CD4-positive, CD25-positive, alpha-beta regulatory T cell (primary cell): ENCODE measurements at regions not wholly inside any gene's neighbourhood (a gene's known extent, or its start where the extent isn't known, plus 50 kb on each side); places are given as distances from the start of the nearest gene placed in this dataset.

Source experiments
- ATAC-seq, 2 donors: fragments of 150-1000 bp; cut with Tn5 transposase; one replicate each; pipeline ENCODE4 v1.10.0; 2021; ENCODE audit warnings: low read depth in 2 of 2, moderate number of reproducible peaks in 2 of 2, moderate library complexity in 1 of 2
- DNase-seq, 3 donors: peaks; one replicate each; pipeline versions ENCODE4 v3.0.0 to v3.0.0-alpha.2; 2012 to 2022; ENCODE audit warnings: mixed read lengths in 1 of 3
- H3K27ac ChIP-seq: one replicate; pipeline ENCODE4 v1.7.0; 2013; ENCODE audit warnings: mild to moderate bottlenecking, low read length; ENCODE audit not compliant: insufficient read depth, poor library complexity, severe bottlenecking
- H3K27me3 ChIP-seq: one replicate; pipeline ENCODE4 v1.7.0; 2013; ENCODE audit warnings: low read length; ENCODE audit not compliant: control insufficient read depth, insufficient read depth
- H3K36me3 ChIP-seq: one replicate; pipeline ENCODE4 v1.7.0; 2013; ENCODE audit warnings: mild to moderate bottlenecking, low read length, moderate library complexity; ENCODE audit not compliant: control insufficient read depth, insufficient read depth
- H3K4me1 ChIP-seq: 2 replicates; pipeline ENCODE4 v1.7.0; 2013; ENCODE audit warnings: mild to moderate bottlenecking, low read length; ENCODE audit not compliant: insufficient read depth, control insufficient read depth, poor library complexity, severe bottlenecking
- H3K4me3 ChIP-seq: one replicate; pipeline ENCODE4 v1.7.0; 2013; ENCODE audit warnings: low read depth, mild to moderate bottlenecking, low read length, moderate library complexity
- H3K9me3 ChIP-seq, 2 experiments: 1 replicate in 1 of 2; 2 replicates in 1 of 2; pipeline ENCODE4 v1.7.0; 2013; ENCODE audit warnings: low read length in 2 of 2, mild to moderate bottlenecking in 1 of 2, moderate library complexity in 1 of 2; ENCODE audit not compliant: control insufficient read depth in 2 of 2
- H3K27ac Mint-ChIP-seq, 3 donors: one replicate each; pipeline ENCODE4 v1.8.0; 2020 to 2022; ENCODE audit warnings: mild to moderate bottlenecking in 3 of 3, mixed read lengths in 3 of 3, moderate library complexity in 2 of 3
- H3K27me3 Mint-ChIP-seq: one replicate; pipeline ENCODE4 v1.8.0; 2022; ENCODE audit warnings: mild to moderate bottlenecking, mixed read lengths
- H3K36me3 Mint-ChIP-seq: one replicate; pipeline ENCODE4 v1.8.0; 2020; ENCODE audit warnings: mixed read lengths
- H3K4me1 Mint-ChIP-seq, 4 donors: one replicate each; pipeline ENCODE4 v1.8.0; 2020 to 2022; ENCODE audit warnings: mixed read lengths in 4 of 4, mild to moderate bottlenecking in 1 of 4
- H3K4me3 Mint-ChIP-seq, 4 donors: one replicate each; pipeline ENCODE4 v1.8.0; 2020 to 2022; ENCODE audit warnings: mild to moderate bottlenecking in 4 of 4, mixed read lengths in 4 of 4, moderate library complexity in 3 of 4
- H3K9me3 Mint-ChIP-seq, 7 donors: one replicate each; pipeline ENCODE4 v1.8.0; 2020 to 2022; ENCODE audit warnings: mixed read lengths in 7 of 7, mild to moderate bottlenecking in 3 of 7, moderate library complexity in 2 of 7

DNA sequence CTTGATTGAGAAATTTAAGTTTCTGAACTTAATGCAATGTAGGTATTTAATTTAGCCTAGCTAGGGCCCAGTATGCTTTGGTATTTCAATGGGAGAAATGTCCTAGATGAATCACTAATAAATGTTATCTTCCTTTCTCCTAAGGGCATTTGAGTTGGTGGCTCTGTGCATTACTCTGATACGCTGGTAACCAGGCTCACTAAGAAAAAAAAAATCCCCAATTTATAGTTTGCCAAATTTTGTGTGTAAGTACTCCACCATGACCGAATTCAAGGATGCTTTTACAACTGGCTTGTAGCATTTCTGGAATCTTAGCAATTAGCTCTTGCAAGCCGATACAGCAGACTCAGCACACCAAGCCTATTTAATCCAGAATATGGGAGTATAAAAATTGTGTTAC is 94.6 kb upstream of the LPP start:
- no peaks in the 10 kb centered on the region for H3K36me3 Mint-ChIP-seq
- H3K27me3 ChIP-seq: no peaks in the 10 kb centered on the region
- no peak overlapping the region for H3K27ac ChIP-seq
- DNase-seq (no peak), ATAC-seq (no peak)
- H3K27me3 Mint-ChIP-seq: no peaks in the 10 kb centered on the region
- H3K27ac Mint-ChIP-seq: peak overlapping the region in 2 of 3 donors; percentile 1 to 5
- no peaks in the 10 kb centered on the region for H3K9me3 ChIP-seq
- no peak overlapping the region for H3K4me3 Mint-ChIP-seq
- no peak overlapping the region for H3K4me3 ChIP-seq
- peaks cover 14% of the 10 kb centered on the region for H3K4me1 ChIP-seq
- no peaks in the 10 kb centered on the region for H3K36me3 ChIP-seq
- peaks cover 9 to 21% (median 14%) of the 10 kb centered on the region in 4 donors for H3K4me1 Mint-ChIP-seq
- H3K9me3 Mint-ChIP-seq: no peaks in the 10 kb centered on the region

DNA sequence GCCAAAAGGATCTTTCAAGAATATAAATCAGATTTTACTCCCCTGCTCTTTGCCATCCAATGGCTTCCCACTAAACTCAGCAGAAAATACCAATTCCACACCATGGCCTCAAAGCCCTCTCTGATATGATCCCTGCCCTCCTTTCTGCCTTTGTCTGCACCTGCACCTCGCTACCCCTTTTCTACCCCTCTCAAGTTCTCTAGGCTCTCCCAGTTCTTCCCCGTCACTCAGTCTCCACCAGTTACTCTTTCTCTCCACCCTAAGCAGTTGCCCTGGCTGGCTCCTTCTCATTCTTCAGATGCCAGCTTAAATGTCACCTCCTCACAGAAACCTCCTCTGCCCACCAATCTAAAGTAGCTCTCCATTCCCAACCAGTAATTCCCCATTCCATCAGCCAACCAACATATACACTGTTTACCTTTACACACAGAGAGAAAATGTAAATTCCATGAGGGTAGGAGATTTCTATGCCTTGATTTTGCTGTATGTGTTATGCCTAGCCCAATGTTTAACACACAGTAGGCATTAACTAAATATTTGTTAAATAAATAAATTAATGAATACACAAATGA is 93.6 kb upstream of the LPP start:
- no peak overlapping the region for H3K4me3 ChIP-seq
- no peaks in the 10 kb centered on the region for H3K9me3 Mint-ChIP-seq

DNA sequence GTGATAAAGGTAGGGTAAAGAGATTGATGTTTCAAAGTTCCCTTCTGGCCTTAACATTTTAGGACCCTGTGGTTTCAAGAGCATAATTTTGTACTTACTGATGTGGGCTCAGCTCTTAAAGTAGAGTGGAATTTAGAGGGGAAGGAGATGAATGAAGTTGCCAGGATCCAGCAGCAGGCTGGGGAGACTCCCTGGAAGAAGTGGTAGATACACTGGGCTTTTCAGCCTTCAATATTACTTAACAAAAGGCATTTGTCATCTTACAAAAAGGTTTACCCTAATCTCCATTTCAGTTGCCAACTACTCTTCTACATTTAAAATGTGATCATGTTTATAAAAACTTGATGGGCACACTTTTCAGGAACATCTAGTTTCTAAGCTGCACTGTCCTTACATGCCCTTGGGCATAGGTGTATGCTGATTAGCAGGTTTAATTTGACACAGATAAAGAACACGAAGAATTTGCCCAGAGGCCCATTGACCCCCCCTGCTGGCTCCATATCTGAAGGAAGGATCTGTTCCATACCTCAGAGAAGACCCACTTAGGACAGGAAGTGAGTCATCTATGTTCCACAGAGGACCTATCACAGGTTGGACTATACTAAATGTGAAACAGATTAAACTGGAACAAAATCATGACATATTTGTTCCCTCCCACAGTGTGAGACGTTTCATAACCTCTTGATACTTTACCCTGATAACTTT is 93.0 kb upstream of the LPP start:
- peaks cover 15 to 21% (median 16%) of the 10 kb centered on the region in 4 donors for H3K4me1 Mint-ChIP-seq
- no peaks in the 10 kb centered on the region for H3K27me3 Mint-ChIP-seq
- peaks cover 14% of the 10 kb centered on the region for H3K4me1 ChIP-seq
- no peaks in the 10 kb centered on the region for H3K9me3 Mint-ChIP-seq
- no peaks in the 10 kb centered on the region for H3K36me3 Mint-ChIP-seq
- DNase-seq (peak; percentile 21 to 79 (median 49)), ATAC-seq (peak; percentile 73 to 81)
- H3K27ac Mint-ChIP-seq: peak overlapping the region in 2 of 3 donors; percentile 72 to 81
- peak overlapping the region; percentile 14 for H3K4me3 ChIP-seq
- no peaks in the 10 kb centered on the region for H3K36me3 ChIP-seq
- no peaks in the 10 kb centered on the region for H3K27me3 ChIP-seq
- H3K4me3 Mint-ChIP-seq: no peak overlapping the region
- no peaks in the 10 kb centered on the region for H3K9me3 ChIP-seq
- H3K27ac ChIP-seq: no peak overlapping the region

More for the DNA sequence above, 93.6 kb upstream of the LPP start:
- Mint-ChIP-seq H3K27me3 (no peaks in the 10 kb centered on the region), H3K36me3 (no peaks in the 10 kb centered on the region), H3K4me3 (no peak overlapping the region), H3K4me1 (peaks cover 15 to 21% (median 16%) of the 10 kb centered on the region in 4 donors), H3K27ac (peak overlapping the region in 2 of 3 donors; percentile 66 to 72)
- H3K36me3 ChIP-seq: no peaks in the 10 kb centered on the region
- H3K4me1 ChIP-seq: peaks cover 14% of the 10 kb centered on the region
- ATAC-seq (no peak), DNase-seq (no peak)
- no peaks in the 10 kb centered on the region for H3K9me3 ChIP-seq
- no peaks in the 10 kb centered on the region for H3K27me3 ChIP-seq
- no peak overlapping the region for H3K27ac ChIP-seq

DNA sequence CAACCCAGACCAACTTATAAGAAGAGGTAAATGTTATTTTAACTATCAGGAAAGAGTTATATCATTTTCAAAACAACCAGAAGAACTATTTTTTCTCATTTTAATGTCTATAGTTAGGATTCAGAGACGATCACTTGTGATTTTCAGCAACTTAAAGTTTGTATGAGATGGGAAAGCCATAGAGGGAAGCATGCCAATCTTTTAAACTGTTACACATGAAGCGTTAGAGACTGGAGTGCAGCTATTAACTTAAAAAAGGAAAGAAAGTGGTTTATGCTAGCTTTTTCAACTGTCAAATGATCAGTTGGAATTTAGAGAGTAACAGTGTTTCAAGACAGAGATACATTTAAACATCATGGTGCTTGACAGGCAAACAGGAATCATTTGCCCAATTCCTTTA is 91.7 kb upstream of the LPP start:
- no peak for ATAC-seq

DNA sequence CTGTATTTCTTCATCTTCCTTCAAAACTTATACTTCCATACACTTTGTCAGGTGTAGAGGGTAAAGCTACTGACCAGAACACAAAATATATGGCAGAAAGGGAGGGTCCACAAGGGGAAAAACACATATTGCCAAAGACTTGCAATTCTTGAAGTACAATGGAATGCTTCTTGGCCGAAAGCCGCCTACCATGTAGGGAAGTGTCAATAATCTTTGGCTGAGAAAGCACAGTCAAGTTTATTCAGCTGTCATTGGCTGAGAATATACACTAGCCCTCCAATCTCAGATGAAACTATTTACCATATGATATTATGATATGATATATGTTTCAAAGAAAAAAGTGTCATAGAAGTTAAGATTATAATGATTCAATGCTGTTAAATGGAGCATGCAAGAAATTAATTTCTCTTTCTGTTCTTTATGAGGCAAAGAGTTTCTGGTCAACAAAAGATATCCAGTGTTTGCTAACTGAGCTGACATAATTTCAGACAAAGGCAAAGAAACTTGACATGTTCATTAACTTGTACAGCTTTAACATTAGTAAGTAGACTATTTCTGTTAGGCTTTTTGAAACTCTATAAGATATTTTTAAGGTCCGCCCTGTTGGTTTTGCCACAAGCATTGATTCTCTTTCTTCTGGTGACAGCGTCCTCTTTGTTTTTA is 89.0 kb upstream of the LPP start:
- H3K4me3 ChIP-seq: no peak overlapping the region
- ATAC-seq (no peak), DNase-seq (no peak)
- no peaks in the 10 kb centered on the region for H3K9me3 ChIP-seq
- H3K4me1 ChIP-seq: peaks cover 14% of the 10 kb centered on the region
- H3K27ac Mint-ChIP-seq: peak overlapping the region in 1 of 3 donors; percentile 68
- no peaks in the 10 kb centered on the region for H3K36me3 ChIP-seq
- H3K27me3 ChIP-seq: no peaks in the 10 kb centered on the region
- no peaks in the 10 kb centered on the region for H3K9me3 Mint-ChIP-seq
- H3K27me3 Mint-ChIP-seq: no peaks in the 10 kb centered on the region
- peaks cover 15 to 21% (median 16%) of the 10 kb centered on the region in 4 donors for H3K4me1 Mint-ChIP-seq
- H3K4me3 Mint-ChIP-seq: no peak overlapping the region
- H3K36me3 Mint-ChIP-seq: no peaks in the 10 kb centered on the region
- no peak overlapping the region for H3K27ac ChIP-seq

More for the DNA sequence above, 91.7 kb upstream of the LPP start:
- no peaks in the 10 kb centered on the region for H3K9me3 Mint-ChIP-seq
- Histone ChIP-seq H3K9me3 (no peaks in the 10 kb centered on the region), H3K4me1 (peaks cover 14% of the 10 kb centered on the region), H3K27me3 (no peaks in the 10 kb centered on the region), H3K4me3 (no peak overlapping the region), H3K27ac (no peak overlapping the region), H3K36me3 (no peaks in the 10 kb centered on the region)
- peaks cover 15 to 21% (median 16%) of the 10 kb centered on the region in 4 donors for H3K4me1 Mint-ChIP-seq
- peak overlapping the region in 1 of 3 donors; percentile 72 for H3K27ac Mint-ChIP-seq
- DNase-seq: no peak
- no peak overlapping the region for H3K4me3 Mint-ChIP-seq
- no peaks in the 10 kb centered on the region for H3K36me3 Mint-ChIP-seq
- no peaks in the 10 kb centered on the region for H3K27me3 Mint-ChIP-seq

GRCh38 chr3:188066141-188066540 is 87.8 kb upstream of the LPP start:
- no peaks in the 10 kb centered on the region for H3K27me3 ChIP-seq
- no peak for DNase-seq
- no peak overlapping the region for H3K27ac ChIP-seq
- H3K27ac Mint-ChIP-seq: no peak overlapping the region
- H3K4me1 Mint-ChIP-seq: peaks cover 7 to 16% (median 12%) of the 10 kb centered on the region in 4 donors
- H3K36me3 ChIP-seq: no peaks in the 10 kb centered on the region
- H3K9me3 Mint-ChIP-seq: no peaks in the 10 kb centered on the region
- H3K4me1 ChIP-seq: peaks cover 8% of the 10 kb centered on the region
- H3K4me3 ChIP-seq: no peak overlapping the region
- no peak overlapping the region for H3K4me3 Mint-ChIP-seq
- no peak for ATAC-seq
- H3K36me3 Mint-ChIP-seq: no peaks in the 10 kb centered on the region
- H3K9me3 ChIP-seq: no peaks in the 10 kb centered on the region
- no peaks in the 10 kb centered on the region for H3K27me3 Mint-ChIP-seq

GRCh38 chr3:188067932-188068331 is 86.0 kb upstream of the LPP start:
- Mint-ChIP-seq H3K4me3 (no peak overlapping the region), H3K4me1 (peaks cover 0 to 8% (median 4%) of the 10 kb centered on the region in 4 donors), H3K27ac (no peak overlapping the region), H3K9me3 (no peaks in the 10 kb centered on the region), H3K36me3 (no peaks in the 10 kb centered on the region), H3K27me3 (no peaks in the 10 kb centered on the region)
- H3K9me3 ChIP-seq: no peaks in the 10 kb centered on the region
- no peaks in the 10 kb centered on the region for H3K27me3 ChIP-seq
- no peak overlapping the region for H3K27ac ChIP-seq
- no peak for DNase-seq
- no peak overlapping the region for H3K4me3 ChIP-seq
- ATAC-seq: no peak
- no peaks in the 10 kb centered on the region for H3K4me1 ChIP-seq
- no peaks in the 10 kb centered on the region for H3K36me3 ChIP-seq
